Neural progenitor cell (in vitro differentiated cells): ENCODE measurements at regions not wholly inside any gene's neighbourhood (a gene's known extent, or its start where the extent isn't known, plus 50 kb on each side); places are given as distances from the start of the nearest gene placed in this dataset.

Source experiments
- EZH2phosphoT487 ChIP-seq: fragments of 200-600 bp; sonication (generic); IDR thresholded peaks from 2 replicates; pipeline ENCODE4 v1.6.1; 2017; ENCODE audit warnings: antibody characterized with exemption
- TF ChIP-seq, protein P1 (sequence below): fragments of 200-600 bp; sonication (generic); IDR thresholded peaks from 2 replicates; pipeline ENCODE4 v1.5.1; 2017; ENCODE audit warnings: antibody characterized with exemption, mild to moderate bottlenecking

DNA sequence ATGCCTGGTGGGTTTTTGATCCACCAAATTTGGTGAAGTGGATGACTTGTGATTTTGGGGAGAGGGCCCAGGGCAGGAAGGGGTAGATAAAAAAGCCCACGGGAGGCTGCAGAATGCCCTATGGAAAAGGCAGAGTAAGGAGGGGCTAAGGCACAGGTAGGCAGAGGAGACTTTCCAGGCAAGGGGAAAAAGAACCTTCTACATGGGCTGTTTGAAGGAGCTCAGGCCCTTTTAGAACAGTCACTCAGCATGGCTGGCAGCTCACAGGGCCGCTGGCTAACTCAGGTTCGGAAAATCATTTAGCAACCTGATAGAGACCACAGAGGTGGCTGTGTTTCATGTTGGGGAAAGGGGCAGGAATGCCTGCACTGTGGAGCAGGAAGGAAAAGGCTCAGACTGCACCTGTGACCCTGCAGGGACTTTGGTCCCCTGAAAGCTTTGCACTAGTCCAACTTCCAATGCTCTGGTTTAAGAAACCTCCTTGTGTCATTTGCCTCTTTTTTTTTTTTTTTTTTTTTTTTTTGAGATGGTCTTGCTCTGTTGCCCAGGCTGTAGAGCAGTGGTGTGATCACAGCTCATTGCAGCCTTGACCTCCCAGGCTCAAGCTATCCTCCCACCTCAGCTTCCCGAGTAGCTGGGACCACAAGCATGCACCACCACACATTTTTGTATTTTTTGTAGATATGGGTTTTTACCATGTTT lies 58.5 kb upstream of the ENAH start:
- TF ChIP-seq, protein P1, sequence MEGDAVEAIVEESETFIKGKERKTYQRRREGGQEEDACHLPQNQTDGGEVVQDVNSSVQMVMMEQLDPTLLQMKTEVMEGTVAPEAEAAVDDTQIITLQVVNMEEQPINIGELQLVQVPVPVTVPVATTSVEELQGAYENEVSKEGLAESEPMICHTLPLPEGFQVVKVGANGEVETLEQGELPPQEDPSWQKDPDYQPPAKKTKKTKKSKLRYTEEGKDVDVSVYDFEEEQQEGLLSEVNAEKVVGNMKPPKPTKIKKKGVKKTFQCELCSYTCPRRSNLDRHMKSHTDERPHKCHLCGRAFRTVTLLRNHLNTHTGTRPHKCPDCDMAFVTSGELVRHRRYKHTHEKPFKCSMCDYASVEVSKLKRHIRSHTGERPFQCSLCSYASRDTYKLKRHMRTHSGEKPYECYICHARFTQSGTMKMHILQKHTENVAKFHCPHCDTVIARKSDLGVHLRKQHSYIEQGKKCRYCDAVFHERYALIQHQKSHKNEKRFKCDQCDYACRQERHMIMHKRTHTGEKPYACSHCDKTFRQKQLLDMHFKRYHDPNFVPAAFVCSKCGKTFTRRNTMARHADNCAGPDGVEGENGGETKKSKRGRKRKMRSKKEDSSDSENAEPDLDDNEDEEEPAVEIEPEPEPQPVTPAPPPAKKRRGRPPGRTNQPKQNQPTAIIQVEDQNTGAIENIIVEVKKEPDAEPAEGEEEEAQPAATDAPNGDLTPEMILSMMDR, result no peak
- TF ChIP-seq EZH2phosphoT487, result no peak
